CD14-positive monocyte (primary cell): ENCODE measurements at regions not wholly inside any gene's neighbourhood (a gene's known extent, or its start where the extent isn't known, plus 50 kb on each side); places are given as distances from the start of the nearest gene placed in this dataset.
"Not testable (repeated sequence)": the region's sequence is repeated elsewhere in the genome, so short reads cannot be mapped to it uniquely, and the experiment has no call there.

Experiments used
- DNase-seq, 3 donors: peaks; one replicate each; pipeline ENCODE4 v3.0.0-alpha.2; 2011 to 2022
- H2AFZ ChIP-seq: 2 replicates; pipeline ENCODE4 v1.6.0; 2012; ENCODE audit warnings: mild to moderate bottlenecking, low read depth, low read length, inconsistent platforms; ENCODE audit not compliant: insufficient read depth, poor library complexity, severe bottlenecking
- H3K27ac ChIP-seq, 2 donors: 1 replicate in 1 of 2; 2 replicates in 1 of 2; pipeline ENCODE4 v1.5.1; 2012 to 2013; ENCODE audit warnings: low read length in 2 of 2, control low read depth in 1 of 2, inconsistent platforms in 1 of 2, low read depth in 1 of 2, mild to moderate bottlenecking in 1 of 2
- H3K27me3 ChIP-seq, 2 donors: one replicate each; pipeline versions ENCODE4 v1.6.0 to v1.6.1; 2011 to 2013; ENCODE audit warnings: low read length in 2 of 2; ENCODE audit not compliant: control insufficient read depth in 2 of 2, insufficient read depth in 2 of 2
- H3K36me3 ChIP-seq, 2 donors: replicated peaks in 1 of 2; 1 replicate in 1 of 2; 2 replicates in 1 of 2; pipeline versions ENCODE4 v1.5.1 to v1.6.1; 2012 to 2013; ENCODE audit warnings: low read length in 2 of 2, control low read depth in 1 of 2, inconsistent platforms in 1 of 2, mild to moderate bottlenecking in 1 of 2; ENCODE audit not compliant: insufficient read depth in 2 of 2, control insufficient read depth in 1 of 2
- H3K4me1 ChIP-seq, 2 donors: 1 replicate in 1 of 2; 2 replicates in 1 of 2; pipeline versions ENCODE4 v1.5.1 to v1.6.1; 2012 to 2013; ENCODE audit warnings: low read length in 2 of 2, control low read depth in 1 of 2, inconsistent platforms in 1 of 2, mild to moderate bottlenecking in 1 of 2, moderate library complexity in 1 of 2; ENCODE audit not compliant: insufficient read depth in 2 of 2, control insufficient read depth in 1 of 2
- H3K4me2 ChIP-seq: replicated peaks from 2 replicates; pipeline ENCODE3; 2012; ENCODE audit warnings: low read length, moderate library complexity, mild to moderate bottlenecking; ENCODE audit not compliant: poor library complexity, severe bottlenecking; ENCODE audit errors: extremely low read depth
- H3K4me3 ChIP-seq, 3 experiments: fragments of 200-600 bp in 1 of 3; sonication (generic) in 1 of 3; replicated peaks in 1 of 3; 1 replicate in 2 of 3; 2 replicates in 1 of 3; pipeline ENCODE4 v1.5.1; 2011 to 2013; ENCODE audit warnings: low read length in 3 of 3, mild to moderate bottlenecking in 3 of 3, control low read depth in 2 of 3, low read depth in 2 of 3, inconsistent platforms in 1 of 3, moderate library complexity in 1 of 3
- H3K79me2 ChIP-seq: 2 replicates; pipeline ENCODE4 v1.6.0; 2012; ENCODE audit warnings: mild to moderate bottlenecking, control low read depth, inconsistent platforms, low read length, moderate library complexity; ENCODE audit not compliant: insufficient read depth
- H3K9ac ChIP-seq: 2 replicates; pipeline ENCODE4 v1.6.0; 2017; ENCODE audit warnings: low read length, mild to moderate bottlenecking; ENCODE audit not compliant: insufficient read depth, poor library complexity, severe bottlenecking
- H3K9me3 ChIP-seq, 2 donors: replicated peaks in 1 of 2; 1 replicate in 1 of 2; 2 replicates in 1 of 2; pipeline versions ENCODE4 v1.5.1 to v1.6.1; 2012 to 2013; ENCODE audit warnings: low read length in 2 of 2, control low read depth in 1 of 2; ENCODE audit not compliant: control insufficient read depth in 1 of 2, insufficient read depth in 1 of 2
- H4K20me1 ChIP-seq: 2 replicates; pipeline ENCODE4 v1.6.0; 2012; ENCODE audit warnings: mild to moderate bottlenecking, low read length, control low read depth, moderate library complexity; ENCODE audit not compliant: insufficient read depth
- H3K27ac Mint-ChIP-seq, 7 donors: one replicate each; pipeline ENCODE4 v1.8.0; 2020; ENCODE audit warnings: mild to moderate bottlenecking in 7 of 7, mixed read lengths in 7 of 7, moderate library complexity in 6 of 7, inconsistent platforms in 2 of 7
- H3K27me3 Mint-ChIP-seq, 3 donors: one replicate each; pipeline ENCODE4 v1.8.0; 2021 to 2022; ENCODE audit warnings: low read depth in 3 of 3, mild to moderate bottlenecking in 3 of 3, mixed read lengths in 3 of 3, moderate library complexity in 3 of 3, inconsistent platforms in 1 of 3
- H3K36me3 Mint-ChIP-seq, 2 donors: one replicate each; pipeline ENCODE4 v1.8.0; 2020; ENCODE audit warnings: mixed read lengths in 2 of 2, inconsistent platforms in 1 of 2, mild to moderate bottlenecking in 1 of 2
- H3K4me1 Mint-ChIP-seq: one replicate; pipeline ENCODE4 v1.8.0; 2020; ENCODE audit warnings: mild to moderate bottlenecking, mixed read lengths
- H3K4me3 Mint-ChIP-seq, 2 donors: one replicate each; pipeline ENCODE4 v1.8.0; 2020; ENCODE audit warnings: mild to moderate bottlenecking in 2 of 2, mixed read lengths in 2 of 2, moderate library complexity in 1 of 2
- H3K9me3 Mint-ChIP-seq, 7 donors: one replicate each; pipeline ENCODE4 v1.8.0; 2020 to 2022; ENCODE audit warnings: mixed read lengths in 7 of 7, mild to moderate bottlenecking in 6 of 7, moderate library complexity in 6 of 7, inconsistent platforms in 2 of 7
- CTCF ChIP-seq: fragments of 200-600 bp; IDR thresholded peaks from one replicate; pipeline ENCODE4 v1.8.0; 2022; ENCODE audit warnings: antibody characterized with exemption, mild to moderate bottlenecking
- WGBS: methylation state at CpG from one replicate; pipeline ENCODE4 v1.1.5; 2013; ENCODE audit warnings: missing lambda C conversion rate; ENCODE audit not compliant: insufficient coverage; 5-methylcytosine and 5-hydroxymethylcytosine counted together
- intact Hi-C, 2 donors: fragments of 100-400 bp; cut with micrococcal nuclease; formaldehyde crosslinking; loops; one replicate each; pipeline versions ENCODE4 v1.15.0 to v1.15.1; 2023

GRCh38 chrY:3405585-3405984 is 173.3 kb upstream of the TGIF2LY start:
- DNase-seq: peak in 2 of 3 donors; percentile 0 to 1
- H3K9me3 Mint-ChIP-seq, intact Hi-C loops, H3K4me2 ChIP-seq, H3K4me1 Mint-ChIP-seq, H3K9me3 ChIP-seq, H3K4me1 ChIP-seq, H3K27ac Mint-ChIP-seq, H3K27me3 Mint-ChIP-seq, H4K20me1 ChIP-seq, H3K4me3 Mint-ChIP-seq, H3K36me3 ChIP-seq, H3K9ac ChIP-seq, H3K27ac ChIP-seq, H3K4me3 ChIP-seq, H3K27me3 ChIP-seq, H2AFZ ChIP-seq, H3K79me2 ChIP-seq, H3K36me3 Mint-ChIP-seq: not testable (repeated sequence)
- TF ChIP-seq CTCF: peak; percentile 67
- whole genome bisulfite sequencing: no CpG with 5 or more reads among the region's 2 CpGs

DNA sequence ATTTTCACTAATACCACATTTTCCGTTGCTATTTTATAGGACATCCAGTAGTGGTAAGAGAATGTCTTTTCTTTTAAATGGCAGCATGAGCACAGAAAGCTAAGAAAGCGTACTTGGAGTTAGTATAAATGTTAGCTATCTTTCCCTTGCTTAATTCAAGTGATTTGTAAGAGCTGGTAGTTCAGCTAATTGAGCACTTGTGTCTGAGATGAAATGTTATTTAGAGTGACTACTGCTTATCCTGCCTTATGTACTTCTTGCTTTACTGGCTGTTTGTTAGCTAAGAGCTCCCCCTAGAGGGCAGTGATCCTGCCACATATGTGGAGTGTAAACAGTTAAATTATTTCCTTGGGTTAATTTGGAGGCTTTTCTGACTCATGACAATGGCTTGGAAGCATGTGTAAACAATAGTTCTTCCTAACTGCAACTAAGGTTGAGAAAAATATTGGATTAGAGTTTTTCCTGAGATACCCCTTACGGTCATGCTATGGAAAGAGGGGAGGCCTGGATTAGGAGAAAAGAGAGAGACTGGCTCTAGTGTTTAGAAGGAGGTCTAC is 171.9 kb upstream of the TGIF2LY start:
- H3K9me3 ChIP-seq, H3K4me3 ChIP-seq, H3K27me3 Mint-ChIP-seq, H3K4me1 Mint-ChIP-seq, H2AFZ ChIP-seq, H3K36me3 ChIP-seq, H3K4me2 ChIP-seq, H3K27me3 ChIP-seq, H3K79me2 ChIP-seq, H3K36me3 Mint-ChIP-seq, DNase-seq, H3K9ac ChIP-seq, H3K27ac Mint-ChIP-seq, H4K20me1 ChIP-seq, H3K9me3 Mint-ChIP-seq, intact Hi-C loops, H3K4me3 Mint-ChIP-seq, H3K27ac ChIP-seq, H3K4me1 ChIP-seq: not testable (repeated sequence)
- WGBS: no CpG with 5 or more reads among the region's 3 CpGs

GRCh38 chrY:3410322-3410892 is 168.5 kb upstream of the TGIF2LY start:
- H3K36me3 Mint-ChIP-seq, H3K4me3 ChIP-seq, H3K9me3 ChIP-seq, H3K27me3 Mint-ChIP-seq, H3K27ac Mint-ChIP-seq, H3K4me2 ChIP-seq, H3K9ac ChIP-seq, H3K9me3 Mint-ChIP-seq, H3K36me3 ChIP-seq, DNase-seq, H4K20me1 ChIP-seq, H3K27me3 ChIP-seq, intact Hi-C loops, H3K27ac ChIP-seq, H3K4me3 Mint-ChIP-seq, H2AFZ ChIP-seq, H3K4me1 ChIP-seq, H3K79me2 ChIP-seq, H3K4me1 Mint-ChIP-seq: not testable (repeated sequence)
- no CpG with 5 or more reads among the region's 8 CpGs for WGBS
